ENCODE measurements at regions not wholly inside any gene's neighbourhood (a gene's known extent, or its start where the extent isn't known, plus 50 kb on each side); places are given as distances from the start of the nearest gene placed in this dataset.

DNA sequence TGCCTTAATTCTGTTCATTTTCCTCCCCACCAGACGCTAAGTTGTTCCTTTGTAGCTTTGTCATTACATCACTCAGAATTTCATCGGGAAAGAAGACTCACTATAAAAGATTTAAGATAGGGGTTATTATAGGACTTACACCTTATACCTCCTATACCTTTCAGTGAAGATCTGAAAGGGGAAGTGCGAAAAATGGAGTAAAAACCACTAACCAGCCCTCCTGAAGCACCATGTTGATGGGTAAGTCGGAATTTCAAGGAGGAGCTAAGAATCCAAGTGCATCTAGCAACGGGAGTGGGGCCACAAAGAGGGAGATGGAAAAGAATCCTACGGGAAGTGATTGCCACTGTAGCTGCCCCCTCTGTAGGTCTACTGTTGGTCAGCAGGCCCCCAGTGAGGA lies 119.1 kb upstream of the H2AZ1 start:
- TF ChIP-seq CTCF (IDR thresholded peaks at IDR 0.05; ENCODE audit: poor library complexity) (no peak), EZH2phosphoT487 (IDR thresholded peaks at IDR 0.05; ENCODE audit: low read depth, severe bottlenecking, unreplicated experiment) (no peak), EZH2 (IDR thresholded peaks at IDR 0.05; ENCODE audit: borderline replicate concordance) (no peak)
